NCI-H1092 treated with DMSO at 0.1 percent for 48 hours (cell line): ENCODE measurements at regions not wholly inside any gene's neighbourhood (a gene's known extent, or its start where the extent isn't known, plus 50 kb on each side); places are given as distances from the start of the nearest gene placed in this dataset.
"Not testable (repeated sequence)": the region's sequence is repeated elsewhere in the genome, so short reads cannot be mapped to it uniquely, and the experiment has no call there.

Source experiments
- DNase-seq: peaks from one replicate; lab custom pipeline; 2025; lab: John Stamatoyannopoulos, UW

- no peak for DNase-seq
Observed at GRCh38 chr1:88298506-88298905, 385.6 kb upstream of the PKN2 start.

DNA sequence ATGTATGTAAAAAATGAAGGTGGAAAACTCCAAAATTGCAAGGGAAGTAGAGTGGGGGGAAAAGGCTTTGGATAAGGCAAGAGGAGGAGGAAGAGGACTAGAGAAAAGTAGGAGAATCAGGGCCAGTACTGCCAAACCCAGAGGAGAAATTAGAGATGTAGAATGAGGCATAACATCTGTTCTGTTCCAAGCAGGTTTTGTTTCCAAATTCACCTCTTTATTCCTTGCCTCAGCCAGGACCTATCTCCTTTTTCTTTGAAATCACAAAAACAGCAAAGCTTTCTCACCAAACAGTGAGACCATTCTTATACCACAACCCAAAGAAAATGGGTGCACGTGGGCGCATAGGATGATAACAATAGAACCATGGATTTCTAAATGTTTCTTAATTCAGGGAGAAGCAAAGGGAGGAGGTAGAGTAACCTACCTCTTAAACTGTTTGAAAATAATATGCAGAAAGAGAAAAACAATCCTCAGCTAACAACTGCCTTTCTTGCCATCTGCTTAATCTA is 383.3 kb upstream of the PKN2 start:
- DNase-seq = no peak

GRCh38 chr1:88302843-88303486 is 381.1 kb upstream of the PKN2 start:
- peak; percentile 5 for DNase-seq

DNA sequence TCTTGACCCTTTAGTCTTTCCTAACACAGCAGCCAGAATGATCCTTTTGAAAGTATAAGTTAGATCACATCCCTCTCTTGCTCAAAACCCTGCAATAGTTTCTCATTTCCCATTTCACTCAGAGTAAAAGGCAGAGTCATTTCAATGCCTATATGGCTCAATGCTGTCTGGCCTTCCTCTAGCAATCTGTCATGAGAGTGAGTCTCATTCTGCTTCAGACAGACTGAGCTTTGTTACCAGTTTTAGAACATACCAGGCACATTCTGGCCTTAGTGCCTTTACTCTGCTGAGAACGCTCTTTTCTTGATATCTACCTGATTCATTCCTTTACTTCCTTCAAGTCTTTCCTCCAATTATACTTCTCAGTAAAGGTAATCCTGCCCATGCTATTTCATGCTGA is 372.8 kb upstream of the PKN2 start:
- DNase-seq = no peak

- no peak for DNase-seq
Observed at GRCh38 chr1:88311907-88312306, 372.2 kb upstream of the PKN2 start.

DNA sequence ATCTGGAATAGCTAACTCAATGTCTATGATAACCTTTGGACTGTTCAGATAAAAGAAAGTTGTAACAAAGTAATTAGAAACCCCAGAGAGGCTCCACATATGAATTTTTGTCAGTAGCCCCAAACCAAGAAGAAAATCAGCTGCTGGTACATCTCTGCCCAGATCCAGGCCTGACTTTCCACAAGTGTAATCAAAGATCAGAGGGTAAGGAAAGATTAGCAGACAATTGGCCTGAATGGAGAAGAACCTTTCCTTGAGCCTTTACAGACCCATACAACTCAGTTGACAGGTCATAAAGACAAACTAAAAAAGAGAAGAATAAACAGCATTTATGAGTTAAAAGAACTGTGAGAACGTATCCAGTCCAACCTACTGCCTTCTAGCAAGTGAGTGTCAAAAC is 366.7 kb upstream of the PKN2 start:
- DNase-seq = no peak

GRCh38 chr1:88318740-88319139 is 365.3 kb upstream of the PKN2 start:
- DNase-seq = no peak

DNA sequence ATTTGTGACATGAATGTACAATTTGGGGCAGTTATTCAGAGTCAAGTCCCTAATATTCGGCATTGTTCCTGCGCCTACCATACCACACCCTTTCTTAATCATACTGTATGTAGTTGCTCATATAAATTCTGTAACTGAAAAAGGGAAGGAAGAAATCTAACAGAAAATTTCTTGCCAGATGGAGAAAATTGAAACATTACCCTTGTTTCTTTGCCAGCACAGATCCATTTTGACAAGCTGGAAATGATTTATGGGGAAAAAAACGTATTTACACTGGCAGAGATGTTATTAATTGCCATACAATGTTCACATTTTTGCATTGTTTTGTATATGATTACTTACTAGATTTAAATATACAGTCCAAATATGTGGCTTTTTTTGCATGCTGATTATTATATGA is 363.8 kb upstream of the PKN2 start:
- DNase-seq = no peak

DNA sequence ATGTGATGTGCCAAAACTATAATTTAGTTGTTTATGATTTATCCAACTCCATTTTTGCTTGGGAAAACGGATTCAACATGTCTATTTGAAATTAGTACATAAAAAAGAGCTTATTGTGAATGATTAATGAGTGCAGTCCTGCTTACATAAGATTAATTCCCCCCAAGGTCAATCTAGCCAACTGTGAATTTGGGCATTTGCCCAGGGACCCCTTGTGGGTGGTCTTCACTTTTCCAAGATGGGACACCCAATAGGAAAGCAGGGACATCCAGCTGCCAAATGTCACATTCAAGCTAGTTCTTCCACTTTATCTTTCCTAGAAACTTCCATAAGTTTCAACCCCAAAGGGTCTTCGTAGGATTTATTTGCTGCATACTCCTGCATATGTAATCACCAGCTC is 362.4 kb upstream of the PKN2 start:
- DNase-seq = no peak

- no peak for DNase-seq
Observed at GRCh38 chr1:88324899-88325298, 359.2 kb upstream of the PKN2 start.

DNA sequence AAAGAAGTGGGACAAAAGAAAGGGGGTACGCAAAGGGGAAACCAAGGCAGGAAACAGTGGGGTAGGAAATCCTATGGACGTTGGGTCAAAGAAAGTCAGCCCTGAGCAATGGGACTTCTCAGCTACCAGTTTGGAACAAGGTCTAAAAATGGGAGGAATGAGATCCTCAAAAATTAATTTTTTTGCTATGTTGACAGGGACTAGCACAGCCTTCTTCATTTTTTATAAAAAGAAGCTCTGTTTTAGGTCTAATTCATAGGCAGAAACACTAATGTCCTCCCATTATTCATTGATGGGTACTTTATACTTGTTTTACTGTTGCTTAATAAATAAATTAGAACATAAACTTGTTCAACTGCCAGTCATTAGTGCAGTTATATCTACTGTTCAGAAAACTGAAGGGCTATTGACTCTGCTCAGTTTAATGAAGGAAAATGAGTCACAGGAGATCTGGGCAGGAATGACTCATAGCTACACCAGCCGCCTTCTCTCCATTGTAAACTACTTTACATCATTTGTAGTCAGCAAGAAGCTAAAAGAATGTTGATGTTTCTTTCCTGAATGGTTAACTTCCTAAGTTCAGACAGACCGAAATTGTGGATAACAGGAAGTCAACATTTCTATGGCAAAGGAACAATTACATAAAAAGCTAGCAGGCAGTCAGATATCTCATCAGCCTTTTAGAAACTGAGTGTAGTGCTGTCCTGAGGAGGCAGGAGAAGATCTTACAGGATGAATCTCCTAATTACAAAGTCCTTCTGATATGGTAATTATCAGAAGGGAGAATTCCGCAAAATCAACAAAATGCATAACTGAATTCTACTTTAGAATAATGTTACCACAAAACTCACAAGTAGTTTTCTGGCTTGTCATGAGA is 356.4 kb upstream of the PKN2 start:
- no peak for DNase-seq

- DNase-seq = no peak
Observed at GRCh38 chr1:88330201-88330600, 353.9 kb upstream of the PKN2 start.

DNA sequence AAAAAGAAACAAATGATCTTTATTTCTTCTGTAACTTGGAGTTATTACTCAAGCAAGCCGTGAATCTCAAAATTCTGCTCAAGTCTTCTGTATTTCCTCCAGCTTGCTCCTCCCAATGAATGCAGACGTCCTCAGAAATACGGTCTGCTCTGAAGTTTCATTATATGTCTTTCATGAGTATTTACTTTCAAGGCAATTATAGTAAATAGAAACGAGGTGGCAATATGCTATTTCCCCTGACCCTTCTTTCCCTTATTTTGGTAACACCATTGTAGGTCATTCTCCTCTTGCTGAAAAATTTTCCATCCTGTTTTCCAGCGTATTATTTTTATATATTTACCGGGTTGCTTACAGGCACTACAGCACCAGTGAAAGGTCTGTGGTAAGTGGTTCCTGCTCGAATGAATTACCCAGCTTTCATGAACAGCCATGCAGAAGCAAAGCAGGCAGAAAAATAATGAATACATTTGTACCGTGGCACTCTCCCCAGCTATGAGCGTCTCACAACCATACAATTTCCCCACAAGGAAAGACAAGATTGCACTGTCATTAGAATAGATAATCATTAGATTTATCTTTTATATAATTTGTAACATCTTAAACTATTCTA is 350.9 kb upstream of the PKN2 start:
- DNase-seq = no peak

GRCh38 chr1:88341447-88341846 is 342.6 kb upstream of the PKN2 start:
- no peak for DNase-seq

- not testable (repeated sequence) for DNase-seq
Observed at GRCh38 chr1:88342081-88342480, 342.0 kb upstream of the PKN2 start.

- DNase-seq = no peak
Observed at GRCh38 chr1:88350648-88351047, 333.4 kb upstream of the PKN2 start.

- no peak for DNase-seq
Observed at GRCh38 chr1:88351960-88352359, 332.1 kb upstream of the PKN2 start.

DNA sequence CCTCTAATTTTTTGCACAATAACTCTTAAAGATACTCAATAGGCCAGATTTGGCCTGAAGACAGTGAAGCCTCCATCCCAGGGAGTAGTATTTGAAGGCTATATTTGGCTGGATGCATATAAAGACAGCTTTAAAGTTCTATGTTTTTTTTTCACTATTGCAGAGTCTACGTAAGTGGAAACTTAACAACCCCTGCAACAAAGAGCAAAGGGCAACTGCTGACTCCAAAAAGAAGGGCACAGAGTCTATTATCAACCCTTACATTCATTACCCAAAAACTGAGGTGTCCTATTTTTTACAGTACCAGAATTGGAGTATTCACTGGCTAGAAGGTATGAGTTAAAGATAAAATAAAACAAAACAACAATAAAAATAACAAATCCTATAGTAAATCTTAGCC is 329.8 kb upstream of the PKN2 start:
- DNase-seq = no peak

DNA sequence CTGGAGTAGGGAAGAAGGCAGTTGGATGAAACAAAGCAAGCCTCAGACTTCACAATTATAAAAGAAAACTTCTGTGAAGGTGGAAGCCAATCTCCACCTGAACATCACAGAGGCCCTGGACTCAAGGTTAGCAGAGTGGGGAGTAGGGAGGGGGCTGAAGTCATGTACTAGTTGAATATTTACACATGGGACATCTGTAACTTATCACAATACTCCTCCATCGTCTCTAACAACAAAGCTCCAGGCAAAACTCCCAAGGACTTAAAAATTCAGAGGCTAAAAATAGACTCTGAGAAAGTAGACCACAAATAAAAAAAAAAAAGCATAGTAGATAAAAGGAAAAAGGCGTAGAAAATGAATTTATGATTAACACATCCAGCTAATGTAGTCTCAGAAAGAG is 326.3 kb upstream of the PKN2 start:
- DNase-seq = no peak

GRCh38 chr1:88371436-88372023 is 312.5 kb upstream of the PKN2 start:
- DNase-seq = no peak

GRCh38 chr1:88375977-88376376 is 308.1 kb upstream of the PKN2 start:
- no peak for DNase-seq

DNA sequence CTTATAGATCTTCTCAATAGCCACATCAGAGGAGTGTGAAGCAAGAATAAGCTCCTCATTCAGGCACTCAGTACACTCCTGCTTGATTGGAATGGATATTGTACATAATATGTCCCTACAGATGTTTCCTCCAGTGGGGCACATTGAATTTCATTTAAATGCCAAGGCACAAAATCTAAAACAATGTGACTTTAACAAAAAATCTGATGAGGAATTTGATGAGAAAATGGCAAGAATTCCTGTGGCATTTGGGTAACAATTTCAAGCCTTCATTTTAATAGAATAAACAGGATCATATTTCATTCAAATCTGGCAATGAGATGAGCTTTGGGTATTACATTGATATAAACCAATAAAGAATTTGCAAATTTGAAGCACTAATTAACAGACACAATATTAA is 307.7 kb upstream of the PKN2 start:
- no peak for DNase-seq

DNA sequence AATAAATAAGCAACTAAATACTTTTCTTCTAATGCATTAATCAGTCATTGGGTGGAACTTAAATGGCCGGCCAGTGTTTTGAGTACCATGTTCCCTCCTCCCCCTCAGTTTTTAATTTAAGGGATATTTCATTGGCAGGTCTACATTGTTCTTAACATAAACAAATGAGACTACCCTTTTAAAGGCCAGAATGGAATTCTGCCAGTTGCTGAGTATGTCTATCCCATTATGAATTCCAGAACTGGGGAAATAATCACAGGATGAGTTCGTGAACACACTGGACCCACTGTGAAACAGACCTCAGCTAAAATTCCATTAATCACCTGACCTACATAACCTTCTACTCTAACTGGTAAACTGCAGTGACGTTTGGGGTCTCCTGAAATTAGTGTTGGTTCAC is 305.5 kb upstream of the PKN2 start:
- DNase-seq = no peak
